ENCODE measurements at regions not wholly inside any gene's neighbourhood (a gene's known extent, or its start where the extent isn't known, plus 50 kb on each side); places are given as distances from the start of the nearest gene placed in this dataset.

DNA sequence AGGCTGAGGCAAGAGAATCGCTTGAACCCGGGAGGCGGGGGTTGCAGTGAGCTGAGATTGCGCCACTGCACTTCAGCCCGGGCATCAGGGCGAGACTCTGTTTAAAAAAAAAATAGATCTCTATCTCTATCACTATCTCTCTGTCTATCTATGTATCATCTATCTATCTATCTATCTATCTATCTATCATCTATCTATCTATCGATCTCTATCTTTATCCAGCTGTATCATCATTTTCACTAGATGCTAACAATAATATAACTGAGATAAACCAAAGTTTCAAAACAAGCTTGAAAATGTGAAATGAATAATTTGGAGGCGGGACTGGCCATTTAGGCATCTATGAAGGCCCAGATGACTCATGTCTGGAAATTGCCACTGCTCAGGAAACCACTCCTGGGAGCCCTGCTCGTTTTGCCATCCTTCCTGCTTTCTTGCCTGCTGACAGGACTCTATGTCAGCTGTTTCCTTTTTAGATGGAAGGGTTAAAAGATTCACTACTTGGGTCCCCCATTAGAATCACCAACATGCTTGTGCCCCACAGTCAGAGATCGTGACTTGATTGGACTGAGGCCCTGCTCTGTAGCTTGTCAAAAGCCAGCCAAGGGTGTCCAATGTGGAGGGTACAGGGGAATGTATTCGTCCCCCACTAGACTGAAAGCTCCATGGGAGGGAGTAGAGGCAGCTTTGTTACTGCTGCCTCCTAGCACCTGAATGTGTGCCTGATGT lies 61.7 kb downstream of the UTRN start:
- Histone ChIP-seq H3K27me3 (no peaks in the 10 kb centered on the region; the same call in 1 of the 2 replicates), H3K9me3 (no peaks in the 10 kb centered on the region), H3K4me1 (no peaks in the 10 kb centered on the region), H3K36me3 (no peaks in the 10 kb centered on the region), H3K4me3 (ENCODE audit: low read depth, low read length) (no peak overlapping the region)
- DNase-seq: no peak
- TF ChIP-seq, protein P1, sequence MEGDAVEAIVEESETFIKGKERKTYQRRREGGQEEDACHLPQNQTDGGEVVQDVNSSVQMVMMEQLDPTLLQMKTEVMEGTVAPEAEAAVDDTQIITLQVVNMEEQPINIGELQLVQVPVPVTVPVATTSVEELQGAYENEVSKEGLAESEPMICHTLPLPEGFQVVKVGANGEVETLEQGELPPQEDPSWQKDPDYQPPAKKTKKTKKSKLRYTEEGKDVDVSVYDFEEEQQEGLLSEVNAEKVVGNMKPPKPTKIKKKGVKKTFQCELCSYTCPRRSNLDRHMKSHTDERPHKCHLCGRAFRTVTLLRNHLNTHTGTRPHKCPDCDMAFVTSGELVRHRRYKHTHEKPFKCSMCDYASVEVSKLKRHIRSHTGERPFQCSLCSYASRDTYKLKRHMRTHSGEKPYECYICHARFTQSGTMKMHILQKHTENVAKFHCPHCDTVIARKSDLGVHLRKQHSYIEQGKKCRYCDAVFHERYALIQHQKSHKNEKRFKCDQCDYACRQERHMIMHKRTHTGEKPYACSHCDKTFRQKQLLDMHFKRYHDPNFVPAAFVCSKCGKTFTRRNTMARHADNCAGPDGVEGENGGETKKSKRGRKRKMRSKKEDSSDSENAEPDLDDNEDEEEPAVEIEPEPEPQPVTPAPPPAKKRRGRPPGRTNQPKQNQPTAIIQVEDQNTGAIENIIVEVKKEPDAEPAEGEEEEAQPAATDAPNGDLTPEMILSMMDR (IDR thresholded peaks at IDR 0.05; ENCODE audit: low read depth, low read length): no peak

DNA sequence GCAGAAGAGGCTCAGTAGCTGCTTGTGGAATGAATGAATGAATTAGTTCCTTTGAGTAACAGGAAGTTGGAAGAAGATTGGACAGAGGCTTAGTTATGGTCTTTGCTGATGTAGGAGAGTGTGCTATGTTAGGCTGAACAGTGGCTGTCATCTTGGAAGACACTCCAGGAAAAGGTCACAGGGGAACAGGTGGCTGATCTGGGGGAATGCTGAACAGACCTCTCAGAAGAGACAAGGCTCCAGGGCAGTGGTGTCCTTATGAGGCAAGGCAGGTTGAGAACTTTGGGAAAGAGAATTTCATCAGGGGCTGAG lies 62.3 kb downstream of the UTRN start:
- Histone ChIP-seq H3K27me3 (no peaks in the 10 kb centered on the region; the same call in 1 of the 2 replicates), H3K4me1 (no peaks in the 10 kb centered on the region), H3K9me3 (no peaks in the 10 kb centered on the region), H3K4me3 (ENCODE audit: low read depth, low read length) (no peak overlapping the region), H3K36me3 (no peaks in the 10 kb centered on the region)
- DNase-seq: no peak
- TF ChIP-seq, protein P1 (IDR thresholded peaks at IDR 0.05; ENCODE audit: low read depth, low read length): no peak

DNA sequence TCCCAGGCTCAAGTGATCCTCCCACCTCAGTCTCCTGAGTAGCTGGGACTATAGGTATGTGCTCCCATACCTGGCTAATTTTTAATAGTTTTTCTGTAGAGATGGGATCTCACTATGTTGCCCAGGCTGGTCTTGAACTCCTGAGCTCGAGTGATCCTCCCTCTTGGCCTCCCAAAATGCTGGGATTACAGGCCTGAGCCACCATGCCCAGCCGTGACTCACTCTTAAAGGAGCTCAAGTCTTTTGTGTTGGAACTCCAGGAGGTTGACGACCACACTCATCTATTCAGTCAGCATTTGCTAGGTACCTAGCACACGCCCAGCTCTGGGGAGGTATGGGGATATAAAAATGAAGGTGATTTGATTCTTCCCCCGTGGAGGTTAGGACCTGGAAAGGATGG lies 62.8 kb downstream of the UTRN start:
- TF ChIP-seq, protein P1 (IDR thresholded peaks at IDR 0.05; ENCODE audit: low read depth, low read length): no peak
- Histone ChIP-seq H3K4me1 (no peaks in the 10 kb centered on the region), H3K4me3 (ENCODE audit: low read depth, low read length) (no peak overlapping the region), H3K36me3 (no peaks in the 10 kb centered on the region), H3K27me3 (no peaks in the 10 kb centered on the region; the same call in 1 of the 2 replicates), H3K9me3 (no peaks in the 10 kb centered on the region)
- DNase-seq: no peak

DNA sequence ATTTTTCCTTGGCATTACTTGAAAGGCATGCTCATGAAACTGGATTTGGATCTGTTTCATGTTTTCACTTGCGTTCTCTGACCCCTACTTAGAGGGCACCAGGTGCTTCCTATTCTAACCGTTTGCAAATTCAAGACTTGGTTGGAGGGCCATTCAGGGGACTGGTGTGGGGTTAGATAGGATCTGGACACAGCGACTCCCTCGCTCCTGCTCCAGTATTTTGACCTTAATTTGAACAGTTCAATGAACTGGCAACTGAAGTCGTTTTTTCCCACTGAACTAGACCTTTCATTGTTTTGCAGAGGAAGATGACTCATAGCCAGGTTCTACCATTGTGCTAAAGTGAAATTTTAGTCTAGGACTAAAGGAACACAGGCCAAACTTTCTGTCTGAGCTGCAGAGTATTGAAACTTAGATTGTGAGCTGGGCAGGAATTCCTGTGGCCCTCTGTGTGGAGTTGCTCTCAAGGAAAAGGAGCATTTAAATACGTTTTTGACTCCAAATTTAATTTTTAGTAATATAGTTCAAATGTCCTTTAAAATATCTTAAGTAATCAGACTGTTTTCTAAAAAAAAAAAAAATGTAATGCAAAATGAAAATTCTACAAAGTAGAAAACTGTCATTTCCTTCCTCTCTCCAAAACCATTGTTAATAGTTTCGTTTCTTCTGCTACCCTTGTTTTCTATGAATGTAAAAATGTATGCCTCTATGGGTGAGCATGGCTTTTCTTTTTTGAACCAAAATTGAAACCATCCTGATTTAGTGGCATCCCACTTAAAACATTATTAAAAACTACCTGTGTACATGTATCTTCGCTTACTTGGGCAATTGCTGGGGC lies 64.8 kb downstream of the UTRN start:
- no peaks in the 10 kb centered on the region for H3K9me3 ChIP-seq
- H3K36me3 ChIP-seq: no peaks in the 10 kb centered on the region
- no peaks in the 10 kb centered on the region for H3K4me1 ChIP-seq
- no peaks in the 10 kb centered on the region; the same call in 1 of the 2 replicates for H3K27me3 ChIP-seq
- no peak overlapping the region for H3K4me3 ChIP-seq (ENCODE audit: low read depth, low read length)
- no peak for DNase-seq
- TF ChIP-seq, protein P1 (IDR thresholded peaks at IDR 0.05; ENCODE audit: low read depth, low read length): no peak

DNA sequence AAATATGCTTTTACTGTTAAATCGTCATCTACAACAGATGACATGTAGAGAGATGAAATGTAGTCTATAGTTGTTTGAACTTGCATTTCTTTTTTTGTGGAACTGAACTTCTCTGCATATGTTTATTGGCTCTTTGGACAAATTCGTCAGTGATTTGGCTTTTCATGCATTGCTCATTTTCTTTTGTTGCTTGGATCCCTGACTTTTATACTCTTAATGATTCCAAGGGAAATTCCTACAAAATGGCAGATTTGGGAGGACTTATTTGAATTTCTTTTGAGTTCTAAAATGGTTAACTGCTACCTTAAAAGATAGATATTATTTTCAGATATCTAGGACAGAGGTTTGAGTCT lies 65.4 kb downstream of the UTRN start:
- DNase-seq: no peak
- Histone ChIP-seq H3K9me3 (no peaks in the 10 kb centered on the region), H3K4me1 (no peaks in the 10 kb centered on the region), H3K4me3 (ENCODE audit: low read depth, low read length) (no peak overlapping the region), H3K27me3 (no peaks in the 10 kb centered on the region; the same call in 1 of the 2 replicates), H3K36me3 (no peaks in the 10 kb centered on the region)
- TF ChIP-seq, protein P1 (IDR thresholded peaks at IDR 0.05; ENCODE audit: low read depth, low read length): no peak
